ENCODE measurements at regions not wholly inside any gene's neighbourhood (a gene's known extent, or its start where the extent isn't known, plus 50 kb on each side); places are given as distances from the start of the nearest gene placed in this dataset.

GRCh38 chr5:126004636-126005035, 418.6 kb upstream of the GRAMD2B start:
- DNase-seq (ENCODE audit: low read depth, low spot score) (no peak), FAIRE-seq (no peak)
- H3K9me3 ChIP-seq (replicated peaks; ENCODE audit: control insufficient read depth, insufficient read depth, low read length) = no peaks in the 10 kb centered on the region
- no peaks in the 10 kb centered on the region for H3K9me1 ChIP-seq (replicated peaks; ENCODE audit: control insufficient read depth, extremely low read depth, insufficient read depth, low read length)
- no peak overlapping the region for H3K4me3 ChIP-seq (replicated peaks in 1 of 3; ENCODE audit: insufficient read depth in 1 of 3, low read depth in 1 of 3, low read length in 3 of 3)
- ChIA-PET POLR2A (no interaction called here), CTCF (no interaction called here)
- intact Hi-C loops (cut with micrococcal nuclease) = no loop called here
- no peak overlapping the region for H3K27ac ChIP-seq (ENCODE audit: insufficient read depth, low read depth, low read length)
- H3K36me3 ChIP-seq (ENCODE audit: control insufficient read depth in 2 of 2, extremely low read depth in 1 of 2, insufficient read depth in 2 of 2, low read length in 2 of 2) = no peaks in the 10 kb centered on the region
- no peak overlapping the region for H3K4me2 ChIP-seq (ENCODE audit: insufficient read depth, low read length)
- dilution Hi-C loops (cut with MboI; ENCODE audit: extremely low pct_ligation_motif_present, low sequenced_read_pairs) = no loop called here
- TF ChIP-seq MAX (IDR thresholded peaks at IDR 0.05; ENCODE audit: insufficient read depth, insufficient read length) = no peak
- TF ChIP-seq EZH2 (IDR thresholded peaks at IDR 0.05; ENCODE audit: borderline replicate concordance, low read depth, low read length, severe bottlenecking) = no peak
- TF ChIP-seq POLR2A (IDR thresholded peaks at IDR 0.05; ENCODE audit: low read depth, low read length) = no peak
- no peak for TF ChIP-seq JUN (IDR thresholded peaks at IDR 0.05; ENCODE audit: borderline replicate concordance, insufficient read depth, insufficient read length, low read depth)
- TF ChIP-seq GATA2 (IDR thresholded peaks at IDR 0.05; ENCODE audit: insufficient read depth, insufficient read length, low read depth, low read length) = no peak
- H3K4me1 ChIP-seq (ENCODE audit: control insufficient read depth, extremely low read depth, insufficient read depth, low read length) = no peaks in the 10 kb centered on the region
- no peaks in the 10 kb centered on the region for H4K20me1 ChIP-seq (replicated peaks; ENCODE audit: control insufficient read depth, extremely low read depth, insufficient read depth, low read length)
- no peak overlapping the region for H3K9ac ChIP-seq (replicated peaks; ENCODE audit: extremely low read depth, insufficient read depth, low read length)
- BruUV-seq (replicated peaks) = no TSS peak
- no peak overlapping the region for H2AFZ ChIP-seq (ENCODE audit: low read depth, low read length)
- no peaks in the 10 kb centered on the region for H3K27me3 ChIP-seq (ENCODE audit: control insufficient read depth in 2 of 2, insufficient read depth in 2 of 2, low read length in 2 of 2)
- no peaks in the 10 kb centered on the region for H3K79me2 ChIP-seq (ENCODE audit: control insufficient read depth, insufficient read depth, low read length)

GRCh38 chr5:126007841-126008240, 415.4 kb upstream of the GRAMD2B start:
- ChIA-PET POLR2A (no interaction called here), CTCF (no interaction called here)
- no peaks in the 10 kb centered on the region for H3K4me1 ChIP-seq (ENCODE audit: control insufficient read depth, extremely low read depth, insufficient read depth, low read length)
- H3K4me3 ChIP-seq (replicated peaks in 1 of 3; ENCODE audit: insufficient read depth in 1 of 3, low read depth in 1 of 3, low read length in 3 of 3) = no peak overlapping the region
- H3K36me3 ChIP-seq (ENCODE audit: control insufficient read depth in 2 of 2, extremely low read depth in 1 of 2, insufficient read depth in 2 of 2, low read length in 2 of 2) = no peaks in the 10 kb centered on the region
- FAIRE-seq (no peak), DNase-seq (ENCODE audit: low read depth, low spot score) (no peak)
- H3K9ac ChIP-seq (replicated peaks; ENCODE audit: extremely low read depth, insufficient read depth, low read length) = no peak overlapping the region
- intact Hi-C loops (cut with micrococcal nuclease) (no loop called here), dilution Hi-C loops (cut with MboI; ENCODE audit: extremely low pct_ligation_motif_present, low sequenced_read_pairs) (no loop called here)
- no peak overlapping the region for H3K27ac ChIP-seq (ENCODE audit: insufficient read depth, low read depth, low read length)
- H3K79me2 ChIP-seq (ENCODE audit: control insufficient read depth, insufficient read depth, low read length) = no peaks in the 10 kb centered on the region
- no peak overlapping the region for H2AFZ ChIP-seq (ENCODE audit: low read depth, low read length)
- H3K4me2 ChIP-seq (ENCODE audit: insufficient read depth, low read length) = no peak overlapping the region
- no peaks in the 10 kb centered on the region for H3K9me1 ChIP-seq (replicated peaks; ENCODE audit: control insufficient read depth, extremely low read depth, insufficient read depth, low read length)
- no TSS peak for BruUV-seq (replicated peaks)
- no peaks in the 10 kb centered on the region for H3K9me3 ChIP-seq (replicated peaks; ENCODE audit: control insufficient read depth, insufficient read depth, low read length)
- TF ChIP-seq CTCF (IDR thresholded peaks at IDR 0.05; ENCODE audit: extremely low read depth in 1 of 2, insufficient read depth in 1 of 2, low read depth in 1 of 2, low read length in 2 of 2) = no peak
- no peak for TF ChIP-seq EZH2 (IDR thresholded peaks at IDR 0.05; ENCODE audit: borderline replicate concordance, low read depth, low read length, severe bottlenecking)
- TF ChIP-seq POLR2AphosphoS5 (IDR thresholded peaks at IDR 0.05; ENCODE audit: insufficient read depth, low read depth, low read length) = no peak
- TF ChIP-seq GATA2 (IDR thresholded peaks at IDR 0.05; ENCODE audit: insufficient read depth, insufficient read length, low read depth, low read length) = no peak
- TF ChIP-seq JUN (IDR thresholded peaks at IDR 0.05; ENCODE audit: borderline replicate concordance, insufficient read depth, insufficient read length, low read depth) = no peak
- no peak for TF ChIP-seq POLR2A (IDR thresholded peaks at IDR 0.05; ENCODE audit: low read depth, low read length)
- TF ChIP-seq MAX (IDR thresholded peaks at IDR 0.05; ENCODE audit: insufficient read depth, insufficient read length) = no peak
- no peak for TF ChIP-seq MYC (IDR thresholded peaks at IDR 0.05; ENCODE audit: low read depth, low read length)
- no peak for TF ChIP-seq FOS (IDR thresholded peaks at IDR 0.05; ENCODE audit: borderline replicate concordance, insufficient read depth, low read length)
- H4K20me1 ChIP-seq (replicated peaks; ENCODE audit: control insufficient read depth, extremely low read depth, insufficient read depth, low read length) = no peaks in the 10 kb centered on the region
- H3K27me3 ChIP-seq (ENCODE audit: control insufficient read depth in 2 of 2, insufficient read depth in 2 of 2, low read length in 2 of 2) = no peaks in the 10 kb centered on the region

All from endothelial cell of umbilical vein (primary cell).